ENCODE measurements at regions not wholly inside any gene's neighbourhood (a gene's known extent, or its start where the extent isn't known, plus 50 kb on each side); places are given as distances from the start of the nearest gene placed in this dataset.

GRCh38 chr7:119982884-119983283, 290.1 kb upstream of the KCND2 start:
- no peak for DNase-seq (ENCODE audit: unreplicated experiment)
- Mint-ChIP-seq H3K4me1 (ENCODE audit: insufficient read depth, unreplicated experiment) (no peaks in the 10 kb centered on the region), H3K4me3 (ENCODE audit: unreplicated experiment) (no peak overlapping the region), H3K27ac (ENCODE audit: low read depth, unreplicated experiment) (no peak overlapping the region), H3K27me3 (ENCODE audit: insufficient read depth, unreplicated experiment) (peaks cover 32% of the 10 kb centered on the region), H3K9me3 (ENCODE audit: unreplicated experiment) (no peaks in the 10 kb centered on the region), H3K36me3 (ENCODE audit: insufficient read depth, unreplicated experiment) (peaks cover 5% of the 10 kb centered on the region)
- ChIA-PET CTCF (no interaction called here), POLR2A (no interaction called here)
- BruUV-seq (replicated peaks): no TSS peak
- TF ChIP-seq, protein P1, sequence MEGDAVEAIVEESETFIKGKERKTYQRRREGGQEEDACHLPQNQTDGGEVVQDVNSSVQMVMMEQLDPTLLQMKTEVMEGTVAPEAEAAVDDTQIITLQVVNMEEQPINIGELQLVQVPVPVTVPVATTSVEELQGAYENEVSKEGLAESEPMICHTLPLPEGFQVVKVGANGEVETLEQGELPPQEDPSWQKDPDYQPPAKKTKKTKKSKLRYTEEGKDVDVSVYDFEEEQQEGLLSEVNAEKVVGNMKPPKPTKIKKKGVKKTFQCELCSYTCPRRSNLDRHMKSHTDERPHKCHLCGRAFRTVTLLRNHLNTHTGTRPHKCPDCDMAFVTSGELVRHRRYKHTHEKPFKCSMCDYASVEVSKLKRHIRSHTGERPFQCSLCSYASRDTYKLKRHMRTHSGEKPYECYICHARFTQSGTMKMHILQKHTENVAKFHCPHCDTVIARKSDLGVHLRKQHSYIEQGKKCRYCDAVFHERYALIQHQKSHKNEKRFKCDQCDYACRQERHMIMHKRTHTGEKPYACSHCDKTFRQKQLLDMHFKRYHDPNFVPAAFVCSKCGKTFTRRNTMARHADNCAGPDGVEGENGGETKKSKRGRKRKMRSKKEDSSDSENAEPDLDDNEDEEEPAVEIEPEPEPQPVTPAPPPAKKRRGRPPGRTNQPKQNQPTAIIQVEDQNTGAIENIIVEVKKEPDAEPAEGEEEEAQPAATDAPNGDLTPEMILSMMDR (IDR thresholded peaks at IDR 0.05; ENCODE audit: unreplicated experiment): no peak
- intact Hi-C loops (cut with micrococcal nuclease): no loop called here

GRCh38 chr7:119983468-119983867, 289.5 kb upstream of the KCND2 start:
- ChIA-PET CTCF (no interaction called here), POLR2A (no interaction called here)
- Mint-ChIP-seq H3K27me3 (ENCODE audit: insufficient read depth, unreplicated experiment) (peaks cover 32% of the 10 kb centered on the region), H3K9me3 (ENCODE audit: unreplicated experiment) (no peaks in the 10 kb centered on the region), H3K4me1 (ENCODE audit: insufficient read depth, unreplicated experiment) (no peaks in the 10 kb centered on the region), H3K36me3 (ENCODE audit: insufficient read depth, unreplicated experiment) (peaks cover 5% of the 10 kb centered on the region), H3K27ac (ENCODE audit: low read depth, unreplicated experiment) (no peak overlapping the region), H3K4me3 (ENCODE audit: unreplicated experiment) (no peak overlapping the region)
- TF ChIP-seq, protein P1 (IDR thresholded peaks at IDR 0.05; ENCODE audit: unreplicated experiment): no peak
- no TSS peak for BruUV-seq (replicated peaks)
- intact Hi-C loops (cut with micrococcal nuclease): no loop called here
- no peak for DNase-seq (ENCODE audit: unreplicated experiment)

GRCh38 chr7:119984247-119984646, 288.7 kb upstream of the KCND2 start:
- H3K4me3 Mint-ChIP-seq (ENCODE audit: unreplicated experiment): no peak overlapping the region
- ChIA-PET CTCF (no interaction called here), POLR2A (no interaction called here)
- no peaks in the 10 kb centered on the region for H3K9me3 Mint-ChIP-seq (ENCODE audit: unreplicated experiment)
- intact Hi-C loops (cut with micrococcal nuclease): no loop called here
- H3K27ac Mint-ChIP-seq (ENCODE audit: low read depth, unreplicated experiment): no peak overlapping the region
- DNase-seq (ENCODE audit: unreplicated experiment): no peak
- TF ChIP-seq, protein P1 (IDR thresholded peaks at IDR 0.05; ENCODE audit: unreplicated experiment): no peak
- H3K27me3 Mint-ChIP-seq (ENCODE audit: insufficient read depth, unreplicated experiment): peaks cover 32% of the 10 kb centered on the region
- BruUV-seq (replicated peaks): no TSS peak
- peaks cover 5% of the 10 kb centered on the region for H3K36me3 Mint-ChIP-seq (ENCODE audit: insufficient read depth, unreplicated experiment)
- no peaks in the 10 kb centered on the region for H3K4me1 Mint-ChIP-seq (ENCODE audit: insufficient read depth, unreplicated experiment)

DNA sequence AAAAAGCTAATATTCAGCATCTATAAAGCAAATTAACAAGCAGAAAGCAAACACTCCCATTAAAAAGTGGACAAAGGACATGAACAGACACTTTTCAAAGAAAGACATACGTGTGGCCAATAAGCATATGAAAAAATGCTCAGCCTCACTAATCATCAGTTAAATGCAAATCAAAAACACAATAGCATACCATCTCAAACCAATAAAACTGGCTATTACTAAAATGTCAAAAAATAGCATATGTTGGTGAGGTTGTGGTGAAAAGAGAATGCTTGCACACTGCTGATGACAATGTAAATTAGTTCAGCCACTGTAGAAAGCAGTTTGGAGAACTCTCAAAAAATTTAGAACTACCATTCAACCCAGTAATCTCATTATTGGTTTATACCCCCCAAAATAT, 284.6 kb upstream of the KCND2 start:
- H3K27ac Mint-ChIP-seq (ENCODE audit: low read depth, unreplicated experiment): no peak overlapping the region
- H3K27me3 Mint-ChIP-seq (ENCODE audit: insufficient read depth, unreplicated experiment): peaks cover 61% of the 10 kb centered on the region
- POLR2A ChIA-PET: no interaction called here
- no peak for DNase-seq (ENCODE audit: unreplicated experiment)
- CTCF ChIA-PET: no interaction called here
- no peaks in the 10 kb centered on the region for H3K9me3 Mint-ChIP-seq (ENCODE audit: unreplicated experiment)
- TF ChIP-seq, protein P1 (IDR thresholded peaks at IDR 0.05; ENCODE audit: unreplicated experiment): no peak
- no peaks in the 10 kb centered on the region for H3K36me3 Mint-ChIP-seq (ENCODE audit: insufficient read depth, unreplicated experiment)
- BruUV-seq (replicated peaks): no TSS peak
- intact Hi-C loops (cut with micrococcal nuclease): no loop called here
- no peaks in the 10 kb centered on the region for H3K4me1 Mint-ChIP-seq (ENCODE audit: insufficient read depth, unreplicated experiment)
- H3K4me3 Mint-ChIP-seq (ENCODE audit: unreplicated experiment): no peak overlapping the region

Measured in MCF 10A (cell line).